ENCODE measurements at regions not wholly inside any gene's neighbourhood (a gene's known extent, or its start where the extent isn't known, plus 50 kb on each side); places are given as distances from the start of the nearest gene placed in this dataset.
A peak's percentile ranks its signal among the peaks of the same experiment; 100 is the strongest.

DNA sequence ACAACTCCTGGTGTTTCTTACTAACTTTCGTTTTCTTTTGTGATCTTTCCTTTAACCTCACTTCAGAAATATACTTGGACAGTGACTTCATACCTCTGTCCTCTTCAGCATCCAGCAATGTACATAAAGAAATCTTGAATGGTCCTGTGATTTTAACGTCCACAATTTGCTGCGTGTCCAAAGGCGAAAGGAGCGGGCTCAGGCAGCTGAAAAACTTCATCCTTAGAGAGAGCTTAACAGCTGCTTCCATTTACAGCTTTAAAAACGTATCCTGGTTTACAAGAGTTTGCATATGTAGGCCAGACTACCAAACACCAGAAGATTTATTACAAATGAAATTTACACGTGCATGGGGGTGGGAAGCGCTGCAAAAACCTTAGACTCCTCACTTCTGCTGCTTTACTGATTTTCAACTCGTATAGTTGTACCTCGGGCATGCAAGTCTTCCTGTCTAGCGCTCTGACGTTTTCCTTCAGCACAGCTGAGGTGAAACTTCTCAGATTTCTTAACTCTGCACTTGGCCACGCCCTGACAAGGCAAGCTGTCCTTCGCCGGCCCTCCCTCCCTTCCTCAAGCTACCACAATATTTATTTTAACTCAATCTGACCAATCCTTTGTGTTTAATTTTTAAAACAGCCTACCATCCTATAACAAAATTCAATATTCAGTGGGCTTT, 406.4 kb downstream of the FAM47A start:
- ATAC-seq (peak; percentile 54 to 84), DNase-seq (peak in 2 of 3 donors; percentile 8 to 51)
- Histone ChIP-seq H3K27me3 (ENCODE audit: control insufficient read depth, insufficient read depth) (no peaks in the 10 kb centered on the region), H3K4me1 (ENCODE audit: control insufficient read depth, insufficient read depth, low read length) (no peaks in the 10 kb centered on the region), H3K9me3 (ENCODE audit: control insufficient read depth, low read length) (no peaks in the 10 kb centered on the region), H3K27ac (ENCODE audit: low read length) (no peak overlapping the region), H3K4me3 (ENCODE audit: low read length) (peak overlapping the region; percentile 38)
- 3% methylated on average over 15 of the region's 15 CpGs for WGBS
- intact Hi-C loops (cut with DNase I), result no loop called here

DNA sequence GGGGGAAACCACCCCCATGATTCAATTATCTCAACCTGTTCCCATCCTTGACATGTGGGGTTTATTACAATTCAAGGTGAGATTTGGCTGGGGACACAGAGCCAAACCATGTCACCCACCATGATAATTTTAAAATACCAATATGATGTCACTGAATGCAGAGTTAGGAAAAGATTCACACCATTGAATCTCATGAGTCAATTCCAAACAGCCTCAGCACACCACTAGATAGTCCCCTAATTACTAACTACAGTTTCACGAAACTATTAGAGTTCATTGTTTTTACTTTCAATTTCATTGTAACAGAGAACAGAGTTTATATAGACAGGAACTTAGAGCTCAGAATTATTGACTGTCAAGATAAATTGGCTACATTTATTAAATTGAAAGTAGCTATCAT, 410.2 kb downstream of the FAM47A start:
- Histone ChIP-seq H3K27ac (ENCODE audit: low read length) (no peak overlapping the region), H3K4me1 (ENCODE audit: control insufficient read depth, insufficient read depth, low read length) (no peaks in the 10 kb centered on the region), H3K4me3 (ENCODE audit: low read length) (no peak overlapping the region), H3K9me3 (ENCODE audit: control insufficient read depth, low read length) (no peaks in the 10 kb centered on the region), H3K27me3 (ENCODE audit: control insufficient read depth, insufficient read depth) (no peaks in the 10 kb centered on the region)
- no peak for ATAC-seq
- intact Hi-C loops (cut with DNase I), result no loop called here
- no peak for DNase-seq
- WGBS, result 92% methylated on average over 1 of the region's 1 CpG

DNA sequence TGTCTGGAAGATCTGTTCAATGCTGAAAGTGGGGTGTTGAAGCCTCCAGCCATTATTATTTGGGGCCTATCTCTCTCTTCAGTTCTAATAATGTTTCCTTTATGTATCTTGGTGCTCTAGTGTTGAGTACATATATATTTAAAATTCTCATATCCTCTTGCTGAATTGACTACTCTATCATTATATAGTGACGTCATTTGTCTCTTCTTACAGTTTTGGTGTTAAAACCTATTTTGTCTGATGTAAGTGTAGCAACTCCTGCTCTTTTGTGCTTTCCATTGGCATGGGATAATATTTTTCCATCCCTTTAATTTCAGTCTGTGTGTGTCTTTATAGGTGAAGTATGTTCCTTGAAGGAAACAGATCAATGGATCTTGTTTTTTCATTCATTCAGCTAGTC, 446.0 kb downstream of the FAM47A start:
- Histone ChIP-seq H3K4me1 (ENCODE audit: control insufficient read depth, insufficient read depth, low read length) (no peaks in the 10 kb centered on the region), H3K27me3 (ENCODE audit: control insufficient read depth, insufficient read depth) (no peaks in the 10 kb centered on the region), H3K4me3 (ENCODE audit: low read length) (no peak overlapping the region), H3K27ac (ENCODE audit: low read length) (no peak overlapping the region), H3K9me3 (ENCODE audit: control insufficient read depth, low read length) (no peaks in the 10 kb centered on the region)
- intact Hi-C loops (cut with DNase I), result no loop called here
- DNase-seq (no peak), ATAC-seq (no peak)
- 72% methylated on average over 1 of the region's 1 CpG for WGBS

Data from right cardiac atrium (tissue), 5 donors.